ENCODE measurements at regions not wholly inside any gene's neighbourhood (a gene's known extent, or its start where the extent isn't known, plus 50 kb on each side); places are given as distances from the start of the nearest gene placed in this dataset.

- H3K18ac ChIP-seq (ENCODE audit: extremely low read depth, low read length): no peak overlapping the region
- H3K23me2 ChIP-seq (ENCODE audit: low read depth, low read length): no peaks in the 10 kb centered on the region
- no peak overlapping the region for H4K5ac ChIP-seq (ENCODE audit: insufficient read length, low read depth, low read length)
- no peaks in the 10 kb centered on the region for H4K20me1 ChIP-seq (replicated peaks in 1 of 2; ENCODE audit: control insufficient read depth in 1 of 2, insufficient read depth in 2 of 2, low read length in 2 of 2)
- no peak overlapping the region for H2BK120ac ChIP-seq (replicated peaks; ENCODE audit: low read depth, low read length)
- no peak overlapping the region for H3K27ac ChIP-seq (ENCODE audit: low read depth, low read length)
- H3K27me3 ChIP-seq (replicated peaks in 1 of 4; ENCODE audit: control insufficient read depth in 3 of 4, extremely low read depth in 1 of 4, insufficient read depth in 3 of 4, low read length in 3 of 4): no peaks in the 10 kb centered on the region
- no peak overlapping the region for H2AFZ ChIP-seq (ENCODE audit: low read length)
- H2BK5ac ChIP-seq (ENCODE audit: low read depth, low read length): no peak overlapping the region
- FAIRE-seq (no peak), DNase-seq (ENCODE audit: low read depth in 1 of 2, low spot score in 2 of 2) (no peak)
- no peaks in the 10 kb centered on the region for H3K9me3 ChIP-seq (ENCODE audit: insufficient read depth in 2 of 2, low read depth in 1 of 2, low read length in 1 of 2)
- no peak overlapping the region for H4K8ac ChIP-seq (ENCODE audit: extremely low read depth, insufficient read depth, low read length)
- no peak overlapping the region for H3K4ac ChIP-seq (replicated peaks; ENCODE audit: insufficient read length, low read depth, low read length)
- WGBS, 2 experiments (ENCODE audit: extremely low coverage in 1 of 2, insufficient coverage in 1 of 2, insufficient read length in 1 of 2, insufficient replicate concordance in 2 of 2, low coverage in 1 of 2, low lambda C conversion rate in 2 of 2, missing lambda C conversion rate in 1 of 2): 78% methylated on average over 1 of the region's 1 CpG; no CpG with 5 or more reads in 1 of the 2 experiments
- H3K4me3 ChIP-seq (ENCODE audit: extremely low read depth in 1 of 4, insufficient read depth in 2 of 4, low read depth in 3 of 4, low read length in 4 of 4): no peak overlapping the region
- no peak overlapping the region for H2BK20ac ChIP-seq (ENCODE audit: low read length)
- H3K56ac ChIP-seq (replicated peaks; ENCODE audit: insufficient read length, low read depth, low read length): no peak overlapping the region
- H2AK5ac ChIP-seq (ENCODE audit: low read depth, low read length): no peak overlapping the region
- POLR2A ChIA-PET (ENCODE audit: partially characterized antibody): no interaction called here
- H2BK12ac ChIP-seq (ENCODE audit: low read depth, low read length): no peak overlapping the region
- H3K23ac ChIP-seq (ENCODE audit: insufficient read length): no peak overlapping the region
- CTCF ChIA-PET (ENCODE audit: partially characterized antibody): interaction anchor here (0.6 to 0.7 kb wide), 2 partner anchors 37 to 1228 kb away, joined by 4 read pairs; no protein-coding TSS in a partner anchor
- no peaks in the 10 kb centered on the region for H3K79me1 ChIP-seq (ENCODE audit: low read depth, low read length)
- no peaks in the 10 kb centered on the region for H3K4me1 ChIP-seq (replicated peaks in 1 of 4; ENCODE audit: control insufficient read depth in 3 of 4, insufficient read depth in 4 of 4, low read length in 3 of 4)
- no peak overlapping the region for H2BK15ac ChIP-seq (ENCODE audit: low read length)
- no peaks in the 10 kb centered on the region for H3K36me3 ChIP-seq (ENCODE audit: control insufficient read depth in 2 of 4, insufficient read depth in 4 of 4, low read length in 3 of 4)
- H4K91ac ChIP-seq (replicated peaks; ENCODE audit: insufficient read length, low read length): no peak overlapping the region
- no peak overlapping the region for H3K4me2 ChIP-seq (ENCODE audit: insufficient read depth in 1 of 2, low read depth in 2 of 2, low read length in 2 of 2)
- no peak for TF ChIP-seq EZH2 (IDR thresholded peaks at IDR 0.05; ENCODE audit: low read depth, low read length, severe bottlenecking)
- no peak for TF ChIP-seq POLR2A (IDR thresholded peaks at IDR 0.05; ENCODE audit: control extremely low read depth in 1 of 2, low read depth in 2 of 2, low read length in 2 of 2)
- no peak for TF ChIP-seq SIRT6 (IDR thresholded peaks at IDR 0.05; ENCODE audit: low read length)
- no peak overlapping the region for H3K14ac ChIP-seq (ENCODE audit: insufficient read length)
- H3K79me2 ChIP-seq (ENCODE audit: control insufficient read depth in 1 of 2, insufficient read depth in 2 of 2, low read length in 2 of 2): no peaks in the 10 kb centered on the region
- H3K9ac ChIP-seq (replicated peaks in 1 of 4; ENCODE audit: extremely low read depth in 1 of 4, low read depth in 3 of 4, low read length in 3 of 4): no peak overlapping the region
Measured at GRCh38 chr2:2740238-2740775, 409.2 kb upstream of the MYT1L start.

Data from H1 (cell line).